ENCODE measurements at regions not wholly inside any gene's neighbourhood (a gene's known extent, or its start where the extent isn't known, plus 50 kb on each side); places are given as distances from the start of the nearest gene placed in this dataset.

GRCh38 chr5:68000805-68001204, 214.8 kb upstream of the PIK3R1 start:
- TF ChIP-seq GATA3 (IDR thresholded peaks at IDR 0.05; ENCODE audit: low read depth, low read length) (no peak), GATA2 (IDR thresholded peaks at IDR 0.05; ENCODE audit: low read depth, low read length) (no peak)

GRCh38 chr5:67999391-67999790, 216.2 kb upstream of the PIK3R1 start:
- TF ChIP-seq GATA3 (IDR thresholded peaks at IDR 0.05; ENCODE audit: low read depth, low read length) (no peak), GATA2 (IDR thresholded peaks at IDR 0.05; ENCODE audit: low read depth, low read length) (no peak)

GRCh38 chr5:67998709-67999261, 216.8 kb upstream of the PIK3R1 start:
- TF ChIP-seq GATA3 (IDR thresholded peaks at IDR 0.05; ENCODE audit: low read depth, low read length) (no peak), GATA2 (IDR thresholded peaks at IDR 0.05; ENCODE audit: low read depth, low read length) (no peak)

GRCh38 chr5:67997892-67998457, 217.6 kb upstream of the PIK3R1 start:
- TF ChIP-seq GATA3 (IDR thresholded peaks at IDR 0.05; ENCODE audit: low read depth, low read length) (no peak), GATA2 (IDR thresholded peaks at IDR 0.05; ENCODE audit: low read depth, low read length) (no peak)

GRCh38 chr5:67997148-67997547, 218.4 kb upstream of the PIK3R1 start:
- TF ChIP-seq GATA2 (IDR thresholded peaks at IDR 0.05; ENCODE audit: low read depth, low read length) (no peak), GATA3 (IDR thresholded peaks at IDR 0.05; ENCODE audit: low read depth, low read length) (no peak)

GRCh38 chr5:67996596-67996995, 219.0 kb upstream of the PIK3R1 start:
- no peak for TF ChIP-seq GATA3 (IDR thresholded peaks at IDR 0.05; ENCODE audit: low read depth, low read length)
- no peak for TF ChIP-seq GATA2 (IDR thresholded peaks at IDR 0.05; ENCODE audit: low read depth, low read length)

- no peak for TF ChIP-seq GATA3 (IDR thresholded peaks at IDR 0.05; ENCODE audit: low read depth, low read length)
- TF ChIP-seq GATA2 (IDR thresholded peaks at IDR 0.05; ENCODE audit: low read depth, low read length), result no peak
Observed at GRCh38 chr5:67992923-67993322, 222.6 kb upstream of the PIK3R1 start.

GRCh38 chr5:67989456-67989855, 226.1 kb upstream of the PIK3R1 start:
- TF ChIP-seq GATA3 (IDR thresholded peaks at IDR 0.05; ENCODE audit: low read depth, low read length), result no peak

- no peak for TF ChIP-seq GATA3 (IDR thresholded peaks at IDR 0.05; ENCODE audit: low read depth, low read length)
- no peak for TF ChIP-seq GATA2 (IDR thresholded peaks at IDR 0.05; ENCODE audit: low read depth, low read length)
Observed at GRCh38 chr5:67986761-67987160, 228.8 kb upstream of the PIK3R1 start.

GRCh38 chr5:67985686-67986387, 229.7 kb upstream of the PIK3R1 start:
- TF ChIP-seq GATA2 (IDR thresholded peaks at IDR 0.05; ENCODE audit: low read depth, low read length), result no peak
- TF ChIP-seq GATA3 (IDR thresholded peaks at IDR 0.05; ENCODE audit: low read depth, low read length), result no peak

- TF ChIP-seq GATA2 (IDR thresholded peaks at IDR 0.05; ENCODE audit: low read depth, low read length) (no peak), GATA3 (IDR thresholded peaks at IDR 0.05; ENCODE audit: low read depth, low read length) (no peak)
Observed at GRCh38 chr5:67984546-67984945, 231.0 kb upstream of the PIK3R1 start.

- TF ChIP-seq GATA3 (IDR thresholded peaks at IDR 0.05; ENCODE audit: low read depth, low read length), result no peak
Observed at GRCh38 chr5:67983251-67984110, 232.1 kb upstream of the PIK3R1 start.

- TF ChIP-seq GATA3 (IDR thresholded peaks at IDR 0.05; ENCODE audit: low read depth, low read length) (no peak), GATA2 (IDR thresholded peaks at IDR 0.05; ENCODE audit: low read depth, low read length) (no peak)
Observed at GRCh38 chr5:67978171-67978570, 237.4 kb upstream of the PIK3R1 start.

- TF ChIP-seq GATA2 (IDR thresholded peaks at IDR 0.05; ENCODE audit: low read depth, low read length) (no peak), GATA3 (IDR thresholded peaks at IDR 0.05; ENCODE audit: low read depth, low read length) (no peak)
Observed at GRCh38 chr5:67976891-67977601, 238.5 kb upstream of the PIK3R1 start.
